Neutrophil (primary cell): ENCODE measurements at regions not wholly inside any gene's neighbourhood (a gene's known extent, or its start where the extent isn't known, plus 50 kb on each side); places are given as distances from the start of the nearest gene placed in this dataset.

ENCODE experiments used
- H3K27ac ChIP-seq: fragments of 200-600 bp; sonication (generic); 2 replicates; pipeline ENCODE4 v1.5.1; 2016; ENCODE audit warnings: mild to moderate bottlenecking, moderate library complexity
- H3K27me3 ChIP-seq: fragments of 200-600 bp; sonication (generic); 2 replicates; pipeline ENCODE4 v1.6.0; 2016; ENCODE audit warnings: mild to moderate bottlenecking
- H3K36me3 ChIP-seq: fragments of 200-600 bp; sonication (generic); 2 replicates; pipeline ENCODE4 v1.5.1; 2017
- H3K4me1 ChIP-seq, 2 experiments: fragments of 200-600 bp in 1 of 2; sonication (generic) in 1 of 2; 1 replicate in 1 of 2; 2 replicates in 1 of 2; pipeline versions ENCODE4 v1.5.1 to v1.6.1; 2013 to 2016; ENCODE audit warnings: low read depth in 1 of 2, low read length in 1 of 2, mild to moderate bottlenecking in 1 of 2, moderate library complexity in 1 of 2; ENCODE audit not compliant: control insufficient read depth in 1 of 2, insufficient read depth in 1 of 2
- H3K4me3 ChIP-seq, 2 experiments: fragments of 200-600 bp in 1 of 2; sonication (generic) in 1 of 2; 1 replicate in 1 of 2; 2 replicates in 1 of 2; pipeline ENCODE4 v1.5.1; 2013 to 2016; ENCODE audit warnings: low read depth in 1 of 2, low read length in 1 of 2, mild to moderate bottlenecking in 1 of 2, moderate library complexity in 1 of 2
- H3K9me3 ChIP-seq: fragments of 200-600 bp; sonication (generic); 2 replicates; pipeline ENCODE4 v1.5.1; 2016
- CTCF ChIP-seq: fragments of 200-600 bp; sonication (generic); IDR thresholded peaks from 2 replicates; pipeline ENCODE4 v1.5.1; 2016; ENCODE audit warnings: antibody characterized with exemption

- no peaks in the 10 kb centered on the region for H3K9me3 ChIP-seq
- TF ChIP-seq CTCF, result no peak
Observed at GRCh38 chr17:13920413-13920812, 148.9 kb upstream of the COX10 start.

GRCh38 chr17:13921841-13922776 lies 147.2 kb upstream of the COX10 start:
- Histone ChIP-seq H3K27me3 (no peaks in the 10 kb centered on the region), H3K4me1 (no peaks in the 10 kb centered on the region), H3K4me3 (no peak overlapping the region), H3K27ac (no peak overlapping the region), H3K9me3 (no peaks in the 10 kb centered on the region), H3K36me3 (no peaks in the 10 kb centered on the region)
- TF ChIP-seq CTCF, result no peak

More at GRCh38 chr17:13920413-13920812, 148.9 kb upstream of the COX10 start:
- no peak overlapping the region for H3K27ac ChIP-seq
- no peaks in the 10 kb centered on the region for H3K36me3 ChIP-seq
- no peaks in the 10 kb centered on the region for H3K27me3 ChIP-seq
- H3K4me3 ChIP-seq, result no peak overlapping the region
- no peaks in the 10 kb centered on the region for H3K4me1 ChIP-seq

GRCh38 chr17:13922885-13923284 lies 146.4 kb upstream of the COX10 start:
- no peak for TF ChIP-seq CTCF
- no peak overlapping the region for H3K4me3 ChIP-seq
- H3K9me3 ChIP-seq, result no peaks in the 10 kb centered on the region
- no peaks in the 10 kb centered on the region for H3K36me3 ChIP-seq
- no peak overlapping the region for H3K27ac ChIP-seq
- no peaks in the 10 kb centered on the region for H3K4me1 ChIP-seq
- H3K27me3 ChIP-seq, result no peaks in the 10 kb centered on the region

- Histone ChIP-seq H3K4me1 (peaks cover 0 to 2% of the 10 kb centered on the region in 2 experiments), H3K27me3 (no peaks in the 10 kb centered on the region), H3K4me3 (no peak overlapping the region), H3K36me3 (no peaks in the 10 kb centered on the region), H3K27ac (no peak overlapping the region), H3K9me3 (no peaks in the 10 kb centered on the region)
- TF ChIP-seq CTCF, result no peak
Observed at GRCh38 chr17:13925579-13925978, 143.7 kb upstream of the COX10 start.

GRCh38 chr17:13931111-13931526 lies 138.2 kb upstream of the COX10 start:
- Histone ChIP-seq H3K4me1 (peaks cover 13 to 15% of the 10 kb centered on the region in 2 experiments), H3K27ac (peak overlapping the region; percentile 76), H3K9me3 (no peaks in the 10 kb centered on the region), H3K4me3 (no peak overlapping the region), H3K27me3 (no peaks in the 10 kb centered on the region), H3K36me3 (no peaks in the 10 kb centered on the region)
- no peak for TF ChIP-seq CTCF
